Activated CD4-positive, alpha-beta T cell treated with anti-CD3 and anti-CD28 coated beads, Interleukin-2, Interleukin-4, amounts not matched to agents 100 ng/mL and 50 ng/mL, durations not matched to agents 16 hours and 8 hours (primary cell): ENCODE measurements at regions not wholly inside any gene's neighbourhood (a gene's known extent, or its start where the extent isn't known, plus 50 kb on each side); places are given as distances from the start of the nearest gene placed in this dataset.

Source experiments
- DNase-seq: peaks from one replicate; pipeline ENCODE4 v3.0.0-alpha.2; 2020; ENCODE audit warnings: low spot score

DNA sequence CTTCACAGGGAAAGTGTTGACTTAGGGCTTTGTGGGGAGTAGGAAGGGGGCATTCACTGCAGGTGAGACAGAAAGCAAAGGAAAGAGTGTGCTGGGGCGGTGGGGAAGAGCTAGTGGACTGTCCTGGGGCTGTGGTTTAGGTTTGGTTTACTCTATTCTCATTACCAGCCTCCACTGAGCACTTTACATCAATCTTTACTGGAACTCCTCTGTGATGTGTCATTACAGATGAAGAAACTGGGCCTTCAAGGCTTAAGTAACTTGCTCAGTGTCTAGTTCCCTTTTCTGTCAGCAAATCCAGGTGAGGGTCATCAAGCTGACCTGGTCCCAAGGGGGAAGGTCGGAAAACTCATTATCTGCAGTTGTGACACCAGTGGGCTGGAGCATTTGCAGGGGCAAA, 120.2 kb upstream of the PFN2 start:
- no peak for DNase-seq

- DNase-seq = no peak
Observed at GRCh38 chr3:150090006-150090405, 119.3 kb upstream of the PFN2 start.

DNA sequence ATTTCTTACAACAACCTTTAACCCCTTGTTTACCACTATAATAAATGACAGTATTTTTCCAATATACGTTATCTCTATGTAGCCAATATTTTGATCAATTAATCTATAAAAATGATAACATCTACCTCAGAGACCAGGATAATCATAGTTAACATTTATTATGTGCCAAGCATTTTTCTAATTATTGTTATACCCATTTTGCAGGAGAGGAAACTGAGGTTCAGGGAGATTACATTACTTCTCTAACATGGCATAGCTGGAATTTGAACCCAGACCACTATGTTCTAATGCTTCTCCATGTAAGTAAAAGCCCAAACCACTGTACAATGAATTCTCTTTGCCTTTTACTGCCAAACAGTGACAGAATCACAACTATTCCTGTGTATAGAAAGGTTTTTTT, 113.4 kb upstream of the PFN2 start:
- no peak for DNase-seq

DNA sequence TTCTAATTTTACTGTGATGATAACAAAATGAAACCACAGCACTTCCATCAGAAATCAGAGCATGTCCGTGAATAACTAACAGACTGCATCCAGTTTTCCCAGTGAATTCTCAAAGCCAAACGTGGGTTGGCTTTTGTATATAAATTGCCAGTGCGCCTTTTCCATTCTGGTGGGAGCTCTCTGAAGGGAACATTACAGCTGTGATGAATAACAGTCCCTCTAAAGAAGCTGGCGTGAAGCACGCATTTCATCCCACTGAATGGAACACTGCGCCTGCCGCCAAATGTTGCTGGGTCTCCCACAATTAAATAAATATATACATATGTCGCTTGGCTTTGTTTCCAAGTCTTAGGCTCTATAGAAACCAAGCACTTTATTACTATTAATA, 113.0 kb upstream of the PFN2 start:
- no peak for DNase-seq

DNA sequence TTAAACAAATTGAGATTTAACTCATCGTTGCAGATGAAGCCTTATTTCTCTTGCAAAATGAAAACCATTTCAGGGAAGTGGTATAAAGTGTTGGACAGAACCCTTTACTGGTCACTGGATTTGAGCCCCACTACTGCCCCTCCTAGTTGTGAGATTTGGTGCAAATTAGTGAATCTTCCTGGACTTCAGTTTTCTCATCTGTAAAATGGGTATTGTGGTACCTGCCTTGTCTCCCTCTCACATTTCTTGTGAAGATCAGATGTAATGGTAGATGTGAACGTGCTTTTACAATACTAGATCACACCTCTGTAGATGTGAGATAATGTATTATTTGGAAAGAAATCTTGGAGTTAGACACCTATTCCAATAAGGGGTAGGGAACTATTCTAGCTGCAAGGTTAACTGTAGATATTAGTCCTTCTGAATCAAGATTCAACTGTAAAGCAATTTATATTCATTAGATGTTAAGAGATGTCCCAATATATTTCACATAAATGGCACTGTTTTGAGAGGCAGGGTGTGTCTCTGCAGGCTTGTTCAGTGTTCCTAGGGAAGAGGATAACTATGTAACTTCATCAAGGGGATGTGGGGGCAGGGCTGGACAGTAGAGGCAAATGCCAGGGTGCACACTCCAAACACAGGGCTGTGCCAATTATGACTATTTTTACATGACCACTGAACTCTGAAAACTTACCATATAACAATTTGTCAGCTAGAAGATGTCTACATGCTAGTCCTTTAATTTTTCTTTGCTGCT, 112.4 kb upstream of the PFN2 start:
- no peak for DNase-seq

DNA sequence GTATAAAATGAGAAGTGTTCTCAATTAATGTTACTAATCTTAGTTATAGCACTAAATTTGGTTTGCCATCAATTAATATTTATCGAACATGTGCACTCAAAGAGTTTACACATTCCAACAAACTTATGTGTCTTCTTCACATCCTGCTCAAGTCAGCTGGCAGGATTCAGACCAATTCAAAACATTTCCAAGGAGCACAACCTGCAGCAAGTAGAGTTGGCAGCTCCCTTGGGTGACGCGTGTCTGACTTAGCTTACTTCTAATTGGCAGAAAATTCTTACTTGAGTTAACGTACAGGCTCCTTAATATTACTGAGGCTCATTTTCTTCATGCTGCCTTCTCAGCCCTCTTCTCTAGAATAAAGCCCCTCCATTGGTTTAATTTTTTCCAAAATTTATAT, 110.4 kb upstream of the PFN2 start:
- no peak for DNase-seq

- DNase-seq = no peak
Observed at GRCh38 chr3:150080058-150080730, 109.5 kb upstream of the PFN2 start.

GRCh38 chr3:150079029-150079739, 108.5 kb upstream of the PFN2 start:
- DNase-seq = no peak

DNA sequence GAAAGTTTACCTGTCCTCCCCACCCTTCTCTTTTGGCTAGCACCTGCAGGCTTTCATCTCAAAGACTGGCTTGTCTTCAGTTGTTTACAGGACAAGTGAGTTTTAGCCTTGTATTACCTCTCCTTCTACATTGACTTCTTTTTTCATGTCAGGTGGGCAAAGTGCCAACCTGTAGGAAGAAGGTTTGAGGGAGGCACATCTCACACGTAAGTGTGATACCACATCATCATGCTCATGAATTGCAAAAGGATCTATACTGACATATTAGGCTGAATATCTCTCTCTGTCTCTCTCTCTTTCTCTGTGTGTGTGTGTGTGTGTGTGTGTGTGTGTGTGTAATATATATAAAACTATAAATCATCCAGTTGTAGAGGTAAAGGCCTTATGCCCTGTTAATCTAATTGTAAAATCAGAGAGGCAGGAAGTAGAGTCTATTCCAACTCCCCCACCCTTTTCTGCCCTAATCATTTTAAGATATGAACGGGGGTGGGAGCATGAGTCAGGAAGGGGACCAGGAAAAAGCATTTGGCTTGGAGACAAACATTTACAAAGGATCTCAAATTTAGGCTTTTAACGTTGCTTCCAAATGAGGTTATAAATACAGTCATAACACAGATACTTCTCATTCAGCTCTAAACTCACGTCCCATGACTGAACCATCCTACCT, 107.0 kb upstream of the PFN2 start:
- no peak for DNase-seq

GRCh38 chr3:150077107-150077506, 106.4 kb upstream of the PFN2 start:
- no peak for DNase-seq

GRCh38 chr3:150076443-150076842, 105.7 kb upstream of the PFN2 start:
- no peak for DNase-seq

- DNase-seq = no peak
Observed at GRCh38 chr3:150075417-150075865, 104.7 kb upstream of the PFN2 start.

DNA sequence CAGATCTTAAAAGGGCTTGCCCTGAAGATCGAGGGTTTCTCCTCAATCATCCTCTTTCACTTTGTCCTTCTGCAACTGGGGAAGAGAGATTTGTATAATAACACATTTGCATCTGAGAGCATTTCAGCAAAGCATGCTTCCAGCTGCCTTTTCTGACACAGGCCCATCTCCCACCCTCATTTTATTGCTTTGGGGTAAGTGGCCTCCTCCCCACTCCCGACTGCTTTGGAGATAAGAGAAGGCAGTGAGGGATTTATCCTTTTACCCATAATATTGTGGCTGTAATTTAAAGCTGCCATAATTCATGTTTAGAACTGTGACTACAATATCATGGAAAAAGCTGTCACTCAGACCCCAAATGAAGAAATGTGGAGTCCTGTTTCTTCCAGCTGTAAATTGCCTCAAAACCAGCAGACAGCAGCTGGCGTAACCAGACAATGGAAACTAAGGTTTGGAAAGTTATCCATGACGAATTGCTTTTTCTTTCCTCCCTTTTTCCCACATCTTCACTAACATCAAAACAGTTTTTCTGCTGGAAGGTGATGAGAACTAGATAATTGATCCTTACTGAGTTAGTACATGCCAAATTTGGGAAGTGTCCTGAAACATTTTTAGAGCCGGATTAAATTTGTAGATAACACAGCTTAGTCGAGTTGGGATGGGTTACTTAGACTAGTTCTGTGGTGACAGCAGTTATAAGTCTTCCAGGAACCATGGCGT, 104.2 kb upstream of the PFN2 start:
- DNase-seq = no peak

DNA sequence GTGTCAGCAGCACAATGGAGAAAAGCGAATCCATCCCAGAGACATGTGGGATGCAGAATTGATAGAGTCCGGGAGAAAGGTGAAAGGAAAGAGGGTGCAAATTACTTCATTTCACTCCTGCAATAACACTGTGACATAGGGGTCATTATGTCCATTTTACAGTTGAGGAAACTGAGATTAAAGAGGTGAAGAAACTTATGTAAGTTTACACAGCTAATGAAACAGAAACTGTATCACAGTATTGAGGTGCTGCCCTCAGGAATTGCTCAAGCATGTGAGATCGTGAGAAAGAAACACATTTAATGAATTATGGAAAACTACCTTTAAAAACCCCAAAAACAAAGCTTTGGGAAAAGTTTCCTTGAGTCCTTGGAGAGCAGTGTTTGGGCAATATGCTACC, 103.6 kb upstream of the PFN2 start:
- no peak for DNase-seq

DNA sequence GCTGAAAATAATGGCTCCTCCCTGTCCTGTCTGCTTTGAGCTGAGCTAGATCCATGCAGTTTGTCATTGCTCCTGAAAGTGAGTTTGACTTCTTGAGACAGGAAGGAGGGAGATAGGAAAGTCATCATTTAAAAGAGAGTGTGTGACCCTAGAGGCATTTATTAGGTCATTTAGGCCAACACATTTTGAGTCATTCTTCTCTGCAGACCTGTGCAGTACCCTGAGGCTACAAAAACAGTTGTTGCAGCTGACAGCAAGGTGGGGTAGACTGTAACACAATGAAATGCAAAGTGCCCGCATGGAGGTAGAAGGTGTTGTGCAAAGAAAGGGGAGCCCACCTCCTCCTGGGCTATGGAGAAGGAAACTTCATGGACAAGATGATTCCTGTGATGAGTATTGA, 102.8 kb upstream of the PFN2 start:
- no peak for DNase-seq

- DNase-seq = no peak
Observed at GRCh38 chr3:150073031-150073430, 102.3 kb upstream of the PFN2 start.

DNA sequence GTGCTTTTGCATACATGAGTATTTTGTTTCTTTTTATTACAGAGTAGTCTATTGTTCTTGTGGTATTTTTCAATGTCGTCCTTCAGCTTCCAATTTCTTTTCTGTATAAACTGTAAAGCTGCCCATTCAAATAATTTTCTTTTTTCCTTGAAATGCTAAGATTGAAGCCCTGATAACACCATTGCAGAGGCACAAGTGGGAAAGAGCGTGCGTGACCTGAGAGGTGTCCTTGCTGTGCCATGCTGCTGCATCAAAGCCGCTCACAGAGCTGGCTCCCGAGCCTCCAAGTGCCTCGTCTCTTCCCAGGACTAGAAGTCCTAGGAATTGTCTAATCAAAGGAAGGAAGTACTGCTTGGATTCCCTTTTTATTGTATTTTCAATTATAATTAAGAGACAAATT, 101.9 kb upstream of the PFN2 start:
- DNase-seq = no peak

- no peak for DNase-seq
Observed at GRCh38 chr3:150070271-150070670, 99.6 kb upstream of the PFN2 start.

DNA sequence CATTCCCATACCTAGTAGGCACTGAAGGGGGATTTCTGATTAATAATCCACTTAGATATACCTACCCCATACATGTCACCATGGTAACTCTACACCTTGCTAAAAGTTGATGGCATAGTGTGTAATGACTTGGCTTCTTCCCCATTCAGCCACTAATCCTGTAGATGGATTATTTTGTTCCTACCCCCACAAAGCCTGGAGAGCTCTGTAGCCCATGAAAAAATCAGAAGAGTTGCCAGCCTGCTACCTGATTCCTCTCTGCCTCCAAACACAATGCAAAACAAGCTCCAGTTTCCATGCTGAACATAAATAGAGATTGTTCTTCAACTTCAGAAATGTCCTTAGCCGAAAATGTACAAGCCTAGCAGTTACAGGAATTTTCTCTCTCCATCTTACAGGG, 98.9 kb upstream of the PFN2 start:
- DNase-seq = no peak

GRCh38 chr3:150069154-150069527, 98.4 kb upstream of the PFN2 start:
- DNase-seq = no peak

- no peak for DNase-seq
Observed at GRCh38 chr3:150068440-150069153, 97.9 kb upstream of the PFN2 start.
